OCI-LY1 (cell line): ENCODE measurements at regions not wholly inside any gene's neighbourhood (a gene's known extent, or its start where the extent isn't known, plus 50 kb on each side); places are given as distances from the start of the nearest gene placed in this dataset.

Experiments used
- CTCF ChIP-seq: fragments of 200-600 bp; sonication (generic), shearing (Covaris generic); IDR thresholded peaks from 2 replicates; pipeline ENCODE4 v1.5.1; 2017; ENCODE audit warnings: mild to moderate bottlenecking, antibody characterized with exemption, low read length, moderate library complexity, mixed read lengths
- EZH2 ChIP-seq: fragments of 200-600 bp; sonication (generic), shearing (Covaris generic); IDR thresholded peaks from 2 replicates; pipeline ENCODE4 v1.8.0; 2017; ENCODE audit warnings: borderline replicate concordance, mixed run types, mild to moderate bottlenecking, antibody characterized with exemption, low read length, moderate library complexity, mixed read lengths

DNA sequence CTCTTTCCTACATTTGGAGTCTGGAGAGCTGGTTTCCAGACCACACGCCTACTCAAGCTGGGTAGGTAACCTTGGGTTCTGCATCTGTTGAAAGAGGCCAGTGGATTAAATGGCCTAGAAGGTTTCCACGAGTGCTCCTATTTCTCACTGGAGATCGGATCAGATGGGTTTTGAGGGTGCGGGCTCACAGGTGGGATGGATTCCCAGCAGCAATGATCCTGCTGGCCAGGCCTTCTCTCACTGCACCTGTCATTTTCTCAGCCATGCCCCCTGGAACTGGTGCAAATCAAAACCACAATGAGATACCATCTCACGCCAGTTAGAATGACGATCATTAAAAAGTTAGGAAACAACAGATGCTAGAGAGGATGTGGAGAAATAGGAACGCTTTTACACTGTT is 747.5 kb upstream of the RAB6C start:
- TF ChIP-seq CTCF (no peak), EZH2 (no peak)
